SJCRH30 (cell line): ENCODE measurements at regions not wholly inside any gene's neighbourhood (a gene's known extent, or its start where the extent isn't known, plus 50 kb on each side); places are given as distances from the start of the nearest gene placed in this dataset.

Source experiments
- DNase-seq, 2 experiments: peaks; one replicate each; pipeline ENCODE4 v3.0.0-alpha.2; 2015 to 2020
- H3K27ac ChIP-seq: fragments of 250-450 bp; sonication (Bioruptor Pico); 2 replicates; pipeline ENCODE4 v1.5.1; 2020; ENCODE audit warnings: mild to moderate bottlenecking, moderate library complexity
- H3K27me3 ChIP-seq: fragments of 250-450 bp; sonication (Bioruptor Pico); 2 replicates; pipeline ENCODE4 v1.5.1; 2020; ENCODE audit warnings: mild to moderate bottlenecking, moderate library complexity
- H3K36me3 ChIP-seq: fragments of 250-450 bp; sonication (Bioruptor Pico); 2 replicates; pipeline ENCODE4 v1.5.1; 2020; ENCODE audit warnings: mild to moderate bottlenecking, moderate library complexity
- H3K4me1 ChIP-seq: fragments of 250-450 bp; sonication (Bioruptor Pico); 2 replicates; pipeline ENCODE4 v1.5.1; 2020; ENCODE audit warnings: mild to moderate bottlenecking, moderate library complexity
- H3K4me3 ChIP-seq: fragments of 250-450 bp; sonication (Bioruptor Pico); 2 replicates; pipeline ENCODE4 v1.5.1; 2020; ENCODE audit warnings: mild to moderate bottlenecking, moderate library complexity
- H3K9me3 ChIP-seq: fragments of 250-450 bp; sonication (Bioruptor Pico); replicated peaks from 2 replicates; pipeline ENCODE4 v1.5.1; 2020; ENCODE audit warnings: mild to moderate bottlenecking, moderate library complexity

DNA sequence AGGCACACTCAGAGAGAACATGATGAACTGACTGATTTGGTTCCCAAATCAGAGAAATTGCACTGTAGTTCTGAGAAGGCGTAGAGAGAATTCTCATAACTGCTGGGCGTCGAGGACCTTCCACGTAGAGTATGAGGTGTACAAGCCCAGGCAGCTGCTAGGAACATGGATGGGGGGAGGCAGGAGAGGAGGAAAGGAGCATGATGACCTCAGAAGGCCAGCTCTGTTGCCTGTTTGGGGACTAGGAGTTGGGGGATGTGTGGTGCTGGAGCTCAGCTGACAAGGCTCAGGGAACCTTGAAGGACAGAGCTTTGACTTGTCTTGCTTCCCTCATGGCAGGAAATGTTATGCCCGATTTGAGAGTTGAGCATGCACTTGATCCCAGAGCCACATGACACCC lies 485.4 kb downstream of the IRX1 start:
- Histone ChIP-seq H3K4me1 (no peaks in the 10 kb centered on the region), H3K27me3 (no peaks in the 10 kb centered on the region), H3K4me3 (no peak overlapping the region), H3K9me3 (no peaks in the 10 kb centered on the region), H3K36me3 (no peaks in the 10 kb centered on the region), H3K27ac (no peak overlapping the region)
- no peak for DNase-seq

DNA sequence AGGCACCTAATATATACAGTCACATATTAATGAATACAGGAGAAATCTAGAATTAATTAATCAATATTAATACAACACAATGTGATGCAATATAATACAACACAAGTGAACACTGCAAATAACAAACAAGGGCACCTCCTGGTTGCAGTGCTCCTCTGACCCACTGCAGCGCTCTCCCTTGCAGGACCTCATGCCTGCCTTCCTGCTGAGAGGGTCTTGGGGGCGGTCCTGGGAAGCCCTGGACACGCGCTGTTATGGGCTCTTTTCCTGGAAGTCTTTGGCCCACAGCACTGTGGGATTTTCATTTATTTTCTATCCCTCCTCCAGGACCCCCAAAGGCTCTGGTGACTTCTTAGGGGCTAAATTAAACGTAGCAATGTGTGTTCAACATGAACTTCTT lies 485.8 kb downstream of the IRX1 start:
- H3K27ac ChIP-seq, result no peak overlapping the region
- no peaks in the 10 kb centered on the region for H3K4me1 ChIP-seq
- H3K36me3 ChIP-seq, result no peaks in the 10 kb centered on the region
- no peaks in the 10 kb centered on the region for H3K27me3 ChIP-seq
- H3K9me3 ChIP-seq, result no peaks in the 10 kb centered on the region
- no peak overlapping the region for H3K4me3 ChIP-seq
- DNase-seq, result no peak

DNA sequence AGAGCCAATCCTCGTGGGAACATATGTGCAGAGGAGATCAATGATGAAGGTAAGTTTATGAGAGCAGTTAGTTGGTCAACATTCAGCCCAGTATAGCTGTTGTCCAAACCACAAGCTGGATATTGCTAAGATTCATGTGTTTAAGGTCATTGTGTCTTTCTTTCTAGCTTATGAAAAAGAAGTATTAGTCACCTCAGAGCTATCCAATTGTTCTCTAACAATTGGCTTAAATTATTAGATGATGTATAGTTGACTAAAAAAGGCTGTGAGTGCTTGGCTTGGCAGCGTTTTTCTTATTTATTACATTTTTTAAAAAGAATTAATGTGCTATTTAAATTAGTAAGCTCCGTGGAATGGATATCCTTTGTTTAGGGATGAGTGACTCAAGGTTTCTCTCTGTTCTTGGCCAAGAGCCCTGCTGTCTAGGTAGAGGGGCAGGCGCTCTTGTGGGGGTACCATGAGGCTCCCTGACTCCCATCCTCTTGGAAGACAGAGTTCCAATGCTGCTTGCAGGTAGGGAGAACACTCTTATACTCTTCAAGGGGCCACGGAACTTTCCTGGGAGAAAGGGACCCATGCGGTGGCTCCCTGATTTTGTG lies 487.4 kb downstream of the IRX1 start:
- H3K4me1 ChIP-seq, result no peaks in the 10 kb centered on the region
- no peak overlapping the region for H3K4me3 ChIP-seq
- no peak for DNase-seq
- no peaks in the 10 kb centered on the region for H3K27me3 ChIP-seq
- H3K9me3 ChIP-seq, result no peaks in the 10 kb centered on the region
- no peak overlapping the region for H3K27ac ChIP-seq
- H3K36me3 ChIP-seq, result no peaks in the 10 kb centered on the region

DNA sequence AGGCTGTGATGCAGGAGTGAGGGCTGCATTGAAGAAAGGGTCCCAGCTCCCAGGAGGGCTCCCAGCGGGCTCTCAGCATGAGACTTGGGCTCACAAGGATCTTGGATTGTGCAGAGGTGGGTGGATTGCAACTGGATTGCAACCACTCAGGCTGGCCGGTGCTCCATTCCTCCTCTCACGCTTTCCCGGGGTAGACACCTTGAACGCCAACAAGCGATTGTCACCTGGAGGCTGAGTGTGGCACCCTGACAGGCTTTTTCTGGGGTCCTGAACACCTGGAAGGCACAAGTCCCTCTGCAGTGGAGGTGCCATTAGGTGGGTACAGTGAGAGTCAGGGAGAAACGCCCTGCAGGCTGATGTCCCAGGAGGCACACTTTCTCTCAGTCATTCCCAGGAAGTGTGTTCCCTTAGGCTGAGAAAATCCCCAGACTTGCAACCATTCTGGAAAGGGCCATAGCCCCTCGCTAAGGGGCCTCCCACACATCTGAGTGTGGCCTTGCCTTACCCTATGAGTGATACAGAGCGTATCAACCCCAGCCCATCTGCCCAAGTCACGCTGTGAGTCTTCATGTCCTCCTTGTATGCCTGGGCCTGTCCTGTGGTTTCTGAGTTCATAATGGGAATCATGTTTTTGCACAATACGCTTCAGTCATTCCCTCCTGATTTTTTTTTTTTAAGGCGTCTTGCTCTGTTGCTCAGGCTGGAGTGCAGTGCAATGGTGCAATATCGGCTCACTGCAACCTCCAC lies 488.1 kb downstream of the IRX1 start:
- H3K27me3 ChIP-seq, result no peaks in the 10 kb centered on the region
- no peaks in the 10 kb centered on the region for H3K36me3 ChIP-seq
- no peak for DNase-seq
- no peaks in the 10 kb centered on the region for H3K9me3 ChIP-seq
- no peak overlapping the region for H3K4me3 ChIP-seq
- H3K4me1 ChIP-seq, result no peaks in the 10 kb centered on the region
- H3K27ac ChIP-seq, result no peak overlapping the region

DNA sequence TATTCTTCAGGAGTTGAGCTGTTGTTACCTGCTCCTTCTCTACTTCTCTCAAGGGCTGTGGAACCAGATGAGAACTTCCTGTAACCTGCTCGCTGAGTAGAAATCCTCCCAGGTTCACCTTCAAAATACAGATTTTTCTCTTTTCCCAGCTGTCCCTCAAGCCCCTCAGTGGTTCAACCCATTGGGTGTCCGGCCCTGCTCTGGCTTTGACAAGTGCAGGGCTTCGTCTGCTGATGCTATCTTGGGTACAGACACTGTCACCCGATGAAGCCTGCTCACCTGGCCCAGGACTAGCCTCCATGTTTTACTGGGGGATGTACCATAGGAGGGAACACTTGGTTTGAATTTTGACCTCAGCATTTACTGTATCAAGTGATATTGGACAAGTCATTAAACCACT lies 490.4 kb downstream of the IRX1 start:
- Histone ChIP-seq H3K27ac (no peak overlapping the region), H3K9me3 (no peaks in the 10 kb centered on the region), H3K27me3 (no peaks in the 10 kb centered on the region), H3K4me3 (no peak overlapping the region), H3K4me1 (no peaks in the 10 kb centered on the region), H3K36me3 (no peaks in the 10 kb centered on the region)
- no peak for DNase-seq

DNA sequence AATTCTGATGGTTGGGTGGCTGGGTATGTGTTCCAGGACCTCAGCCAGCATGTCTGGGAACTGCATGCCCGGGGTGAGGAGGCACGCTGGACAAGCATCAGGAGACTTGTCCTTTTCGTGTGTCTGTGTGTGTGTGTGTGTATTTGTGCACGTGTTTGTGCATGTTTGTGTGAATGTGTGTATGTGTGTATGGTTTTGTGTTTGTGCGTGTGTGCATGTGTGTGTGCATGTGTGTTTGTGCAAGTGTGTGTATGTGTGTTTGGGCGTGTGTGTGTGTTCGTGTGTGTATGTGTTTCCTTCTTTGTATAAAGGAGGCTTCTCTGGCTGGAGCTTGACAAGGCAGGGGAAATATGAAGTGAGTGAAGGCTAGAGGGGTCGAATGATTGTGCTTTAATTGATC lies 491.5 kb downstream of the IRX1 start:
- Histone ChIP-seq H3K9me3 (no peaks in the 10 kb centered on the region), H3K36me3 (no peaks in the 10 kb centered on the region)

DNA sequence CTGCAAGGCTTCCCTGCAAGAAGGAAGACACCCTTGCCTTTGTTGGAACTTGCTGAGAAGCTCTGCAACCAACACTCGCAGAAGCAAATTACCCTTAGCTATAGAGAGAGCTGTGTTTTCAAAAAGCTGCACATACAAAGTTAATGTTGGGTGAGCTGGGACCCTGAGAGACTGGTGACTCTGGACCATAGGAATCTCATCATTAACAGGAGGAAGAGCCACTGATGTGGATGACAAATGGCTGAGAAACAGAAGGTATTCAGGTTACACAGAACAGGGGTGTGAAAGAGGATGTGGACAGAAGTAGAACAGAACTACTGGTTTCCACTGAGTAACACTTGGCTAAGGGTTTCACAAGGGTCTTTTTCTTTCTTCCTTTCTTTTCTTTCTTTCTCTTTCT lies 493.5 kb downstream of the IRX1 start:
- no peaks in the 10 kb centered on the region for H3K36me3 ChIP-seq
- no peaks in the 10 kb centered on the region for H3K4me1 ChIP-seq
- DNase-seq, result no peak
- no peaks in the 10 kb centered on the region for H3K9me3 ChIP-seq
- no peaks in the 10 kb centered on the region for H3K27me3 ChIP-seq
- H3K27ac ChIP-seq, result no peak overlapping the region
- H3K4me3 ChIP-seq, result no peak overlapping the region

More for the DNA sequence above, 491.5 kb downstream of the IRX1 start:
- Histone ChIP-seq H3K27me3 (no peaks in the 10 kb centered on the region), H3K27ac (no peak overlapping the region), H3K4me3 (no peak overlapping the region), H3K4me1 (no peaks in the 10 kb centered on the region)
- no peak for DNase-seq

DNA sequence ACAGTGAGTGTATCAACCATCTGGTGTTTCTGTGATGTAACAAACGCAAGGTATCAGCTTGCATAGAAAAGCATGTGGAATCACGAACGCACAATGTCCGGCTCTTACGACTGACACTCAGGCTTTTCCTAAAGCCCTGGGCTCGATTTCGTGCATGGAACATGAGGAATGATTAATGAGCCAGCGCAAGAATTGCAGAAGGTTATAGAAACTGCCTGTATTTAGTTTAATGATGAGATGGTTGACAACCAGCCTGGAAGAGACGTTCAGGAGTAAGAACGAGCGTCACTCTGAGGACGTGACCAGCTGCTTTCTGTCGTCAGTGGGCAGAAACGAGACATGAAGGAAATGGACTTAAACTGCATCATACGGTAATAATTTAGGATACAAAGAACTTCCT lies 497.6 kb downstream of the IRX1 start:
- Histone ChIP-seq H3K9me3 (no peaks in the 10 kb centered on the region), H3K27me3 (no peaks in the 10 kb centered on the region), H3K27ac (no peak overlapping the region), H3K4me3 (no peak overlapping the region), H3K36me3 (no peaks in the 10 kb centered on the region), H3K4me1 (0 out of 2 replicates have a peak, but pooled peaks cover 4% of the 10 kb centered on the region)
- no peak for DNase-seq

DNA sequence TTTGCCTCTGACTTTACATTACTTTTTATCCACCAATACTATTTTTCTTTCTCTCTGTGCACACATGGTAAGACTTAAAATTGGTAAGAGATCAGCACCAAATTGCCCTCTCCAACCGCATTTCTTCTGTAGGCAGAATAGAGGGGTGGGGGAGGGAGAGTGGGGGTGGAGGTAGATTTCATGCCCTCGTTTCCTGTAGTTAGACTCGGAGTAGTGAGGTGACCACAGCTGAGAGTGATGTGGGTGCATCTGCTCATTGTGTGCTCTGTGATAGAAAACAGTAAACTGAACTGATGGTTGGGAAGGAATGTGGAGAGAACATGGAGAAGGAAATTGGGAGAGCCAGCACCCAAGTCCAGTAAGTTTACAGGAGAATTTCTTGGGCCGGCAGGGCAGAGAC lies 498.3 kb downstream of the IRX1 start:
- no peaks in the 10 kb centered on the region for H3K27me3 ChIP-seq
- no peak overlapping the region for H3K27ac ChIP-seq
- no peak overlapping the region for H3K4me3 ChIP-seq
- DNase-seq, result no peak
- H3K4me1 ChIP-seq, result 0 out of 2 replicates have a peak, but pooled peaks cover 4% of the 10 kb centered on the region
- no peaks in the 10 kb centered on the region for H3K36me3 ChIP-seq
- H3K9me3 ChIP-seq, result no peaks in the 10 kb centered on the region

DNA sequence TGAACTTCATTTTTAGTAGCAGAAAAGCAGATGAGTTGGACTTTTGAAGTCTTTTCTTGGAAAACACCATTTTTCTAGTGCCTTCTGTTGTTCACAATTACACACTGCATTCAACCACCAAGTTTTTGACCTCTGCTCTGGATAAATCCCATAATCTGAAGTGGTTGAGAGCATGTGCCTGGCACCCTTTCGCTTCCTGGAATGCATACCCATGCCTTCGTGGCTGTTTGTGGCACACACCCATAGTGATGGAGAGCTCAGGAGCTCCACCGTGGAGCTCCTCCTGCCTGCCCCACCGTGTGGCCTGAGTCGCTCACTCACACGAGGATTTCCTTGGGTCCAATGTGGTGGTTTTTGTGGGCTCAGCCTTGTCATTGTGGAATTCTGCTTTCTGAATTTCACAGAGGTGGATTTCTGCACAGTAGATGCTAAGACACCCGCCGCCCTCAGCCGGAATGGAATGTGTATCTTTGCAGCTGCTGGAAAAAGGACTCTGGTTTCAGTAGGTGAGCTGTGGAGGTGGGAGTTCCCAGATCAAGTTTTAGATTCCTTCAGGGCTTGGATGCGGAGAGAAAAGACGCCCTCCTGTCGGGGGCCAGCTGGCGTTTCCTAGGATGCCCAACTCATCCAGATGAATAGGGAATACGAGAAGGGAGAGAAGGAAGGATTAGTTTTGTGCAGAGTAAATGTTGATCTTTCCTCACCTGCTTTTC lies 500.4 kb downstream of the IRX1 start:
- no peaks in the 10 kb centered on the region for H3K9me3 ChIP-seq
- H3K27me3 ChIP-seq, result no peaks in the 10 kb centered on the region
- H3K4me3 ChIP-seq, result no peak overlapping the region
- no peak overlapping the region; the same call in 1 of the 2 replicates for H3K27ac ChIP-seq
- no peaks in the 10 kb centered on the region for H3K36me3 ChIP-seq
- H3K4me1 ChIP-seq, result peaks cover 11% of the 10 kb centered on the region
- DNase-seq, result peak; percentile 37 to 64

DNA sequence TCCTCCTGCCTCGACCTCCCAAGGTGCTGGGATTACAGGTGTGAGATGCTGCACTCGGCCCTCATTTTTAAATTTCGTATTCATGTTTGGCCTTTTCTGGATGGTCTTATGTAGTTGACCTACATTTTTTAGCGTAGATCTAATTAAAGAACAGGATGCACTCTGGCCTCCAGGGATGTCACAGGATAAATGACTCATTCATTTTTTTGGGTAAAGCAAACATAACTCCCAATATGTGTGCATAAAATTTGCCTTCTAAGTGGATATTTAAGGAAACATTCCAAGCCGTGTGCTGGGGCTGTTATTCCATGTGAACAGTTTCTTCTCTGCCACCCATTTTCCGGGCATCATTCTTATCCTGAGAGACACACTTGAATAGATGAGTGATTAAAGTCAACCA lies 501.6 kb downstream of the IRX1 start:
- Histone ChIP-seq H3K36me3 (no peaks in the 10 kb centered on the region), H3K4me3 (no peak overlapping the region), H3K27ac (no peak overlapping the region), H3K27me3 (no peaks in the 10 kb centered on the region), H3K4me1 (peaks cover 11% of the 10 kb centered on the region), H3K9me3 (no peaks in the 10 kb centered on the region)
- DNase-seq, result no peak

DNA sequence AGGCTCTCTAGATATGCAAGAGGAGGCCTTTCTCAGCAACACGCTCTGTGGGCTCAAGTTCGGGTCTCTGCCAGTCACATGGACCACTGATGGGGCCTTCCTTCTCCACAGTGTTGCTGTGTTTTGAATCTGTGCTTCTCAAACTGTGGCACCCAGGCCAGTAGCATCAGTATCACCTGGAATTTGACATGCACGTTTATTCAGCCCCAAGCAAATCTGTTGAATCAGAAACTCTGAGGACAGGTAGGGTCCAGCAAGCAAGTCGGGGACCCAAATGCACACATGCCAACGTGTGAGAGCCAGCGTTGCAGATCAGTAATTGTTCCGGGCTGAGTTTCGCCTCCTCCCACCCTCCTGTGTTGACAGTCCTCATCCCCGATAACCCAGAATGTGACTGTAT lies 502.6 kb downstream of the IRX1 start:
- no peak for DNase-seq
- Histone ChIP-seq H3K27ac (no peak overlapping the region), H3K36me3 (no peaks in the 10 kb centered on the region), H3K27me3 (no peaks in the 10 kb centered on the region), H3K9me3 (no peaks in the 10 kb centered on the region), H3K4me1 (peaks cover 11% of the 10 kb centered on the region), H3K4me3 (no peak overlapping the region)

DNA sequence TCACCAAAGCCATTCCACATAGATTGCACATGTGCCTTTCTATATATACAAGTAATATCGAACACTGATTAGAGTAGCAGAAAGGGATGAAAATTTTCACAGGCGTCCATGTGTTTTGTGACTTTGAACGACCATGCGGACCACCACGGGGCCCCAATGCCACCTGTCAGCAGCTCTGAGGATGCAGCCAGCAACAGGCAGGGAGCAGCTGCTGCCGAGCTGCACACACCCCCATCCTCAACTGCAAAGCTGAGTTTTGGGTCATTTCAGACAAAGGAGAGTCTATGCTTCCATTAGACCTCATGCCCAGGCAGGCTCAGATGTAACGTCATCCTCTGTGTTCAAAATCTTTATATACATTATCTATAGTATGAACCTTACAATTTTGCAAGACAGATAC lies 503.8 kb downstream of the IRX1 start:
- DNase-seq, result peak; percentile 67 to 75
- peak overlapping the region; percentile 82 for H3K27ac ChIP-seq
- no peaks in the 10 kb centered on the region for H3K9me3 ChIP-seq

DNA sequence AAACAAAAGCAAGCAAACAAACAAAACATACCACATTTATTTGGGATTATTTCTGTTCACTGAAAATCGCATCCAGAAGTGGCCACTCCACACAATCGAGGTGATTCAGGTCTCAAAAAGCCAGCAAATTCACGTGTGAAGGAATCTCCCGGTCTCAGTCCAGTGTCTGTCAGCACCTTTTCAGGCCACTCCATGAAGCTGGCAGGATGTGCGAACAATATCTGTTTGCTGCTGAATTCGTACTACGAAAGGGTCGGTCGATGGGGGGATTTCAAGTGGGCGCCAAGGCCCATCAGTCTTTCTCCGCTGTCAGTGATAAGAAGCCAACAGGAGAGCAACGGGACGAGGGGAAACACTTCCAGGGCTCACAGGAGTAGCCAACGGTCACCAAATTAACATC lies 505.1 kb downstream of the IRX1 start:
- peaks cover 10% of the 10 kb centered on the region for H3K4me1 ChIP-seq
- H3K4me3 ChIP-seq, result no peak overlapping the region
- no peaks in the 10 kb centered on the region for H3K27me3 ChIP-seq
- no peaks in the 10 kb centered on the region for H3K9me3 ChIP-seq
- DNase-seq, result no peak
- no peak overlapping the region; the same call in 1 of the 2 replicates for H3K27ac ChIP-seq
- H3K36me3 ChIP-seq, result no peaks in the 10 kb centered on the region

More for the DNA sequence above, 503.8 kb downstream of the IRX1 start:
- Histone ChIP-seq H3K36me3 (no peaks in the 10 kb centered on the region), H3K4me3 (no peak overlapping the region), H3K27me3 (no peaks in the 10 kb centered on the region), H3K4me1 (peaks cover 11% of the 10 kb centered on the region)

DNA sequence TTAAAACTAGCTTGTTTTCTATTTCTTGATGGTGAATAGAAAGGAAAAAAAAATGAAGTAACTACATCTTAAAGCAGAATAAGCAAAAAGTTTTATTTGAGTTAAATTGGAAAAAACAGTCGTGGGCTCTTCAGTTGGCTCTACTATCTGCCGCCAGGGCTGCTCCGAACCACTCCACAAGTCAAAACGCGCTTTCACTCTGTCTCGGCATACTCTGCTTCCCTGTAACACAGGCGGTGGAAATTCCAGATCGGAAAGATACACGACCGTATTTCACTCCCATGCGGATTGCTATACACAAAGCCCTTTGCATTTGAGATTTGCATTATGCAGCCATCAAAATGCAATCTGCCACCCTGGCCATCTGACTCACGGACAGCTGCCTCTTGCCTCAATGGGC lies 505.6 kb downstream of the IRX1 start:
- peaks cover 7% of the 10 kb centered on the region for H3K4me1 ChIP-seq
- no peaks in the 10 kb centered on the region for H3K36me3 ChIP-seq
- no peak overlapping the region for H3K4me3 ChIP-seq
- no peak for DNase-seq
- no peak overlapping the region for H3K27ac ChIP-seq
- no peaks in the 10 kb centered on the region for H3K27me3 ChIP-seq
- no peaks in the 10 kb centered on the region for H3K9me3 ChIP-seq
